CD14-positive monocyte (primary cell): ENCODE measurements at regions not wholly inside any gene's neighbourhood (a gene's known extent, or its start where the extent isn't known, plus 50 kb on each side); places are given as distances from the start of the nearest gene placed in this dataset.

ENCODE experiments used
- DNase-seq, 3 donors: peaks; one replicate each; pipeline ENCODE4 v3.0.0-alpha.2; 2011 to 2022
- H2AFZ ChIP-seq: 2 replicates; pipeline ENCODE4 v1.6.0; 2012; ENCODE audit warnings: mild to moderate bottlenecking, low read depth, low read length, inconsistent platforms; ENCODE audit not compliant: insufficient read depth, poor library complexity, severe bottlenecking
- H3K27ac ChIP-seq, 2 donors: 1 replicate in 1 of 2; 2 replicates in 1 of 2; pipeline ENCODE4 v1.5.1; 2012 to 2013; ENCODE audit warnings: low read length in 2 of 2, control low read depth in 1 of 2, inconsistent platforms in 1 of 2, low read depth in 1 of 2, mild to moderate bottlenecking in 1 of 2
- H3K27me3 ChIP-seq, 2 donors: one replicate each; pipeline versions ENCODE4 v1.6.0 to v1.6.1; 2011 to 2013; ENCODE audit warnings: low read length in 2 of 2; ENCODE audit not compliant: control insufficient read depth in 2 of 2, insufficient read depth in 2 of 2
- H3K36me3 ChIP-seq, 2 donors: replicated peaks in 1 of 2; 1 replicate in 1 of 2; 2 replicates in 1 of 2; pipeline versions ENCODE4 v1.5.1 to v1.6.1; 2012 to 2013; ENCODE audit warnings: low read length in 2 of 2, control low read depth in 1 of 2, inconsistent platforms in 1 of 2, mild to moderate bottlenecking in 1 of 2; ENCODE audit not compliant: insufficient read depth in 2 of 2, control insufficient read depth in 1 of 2
- H3K4me1 ChIP-seq, 2 donors: 1 replicate in 1 of 2; 2 replicates in 1 of 2; pipeline versions ENCODE4 v1.5.1 to v1.6.1; 2012 to 2013; ENCODE audit warnings: low read length in 2 of 2, control low read depth in 1 of 2, inconsistent platforms in 1 of 2, mild to moderate bottlenecking in 1 of 2, moderate library complexity in 1 of 2; ENCODE audit not compliant: insufficient read depth in 2 of 2, control insufficient read depth in 1 of 2
- H3K4me2 ChIP-seq: replicated peaks from 2 replicates; pipeline ENCODE3; 2012; ENCODE audit warnings: low read length, moderate library complexity, mild to moderate bottlenecking; ENCODE audit not compliant: poor library complexity, severe bottlenecking; ENCODE audit errors: extremely low read depth
- H3K4me3 ChIP-seq, 3 experiments: fragments of 200-600 bp in 1 of 3; sonication (generic) in 1 of 3; replicated peaks in 1 of 3; 1 replicate in 2 of 3; 2 replicates in 1 of 3; pipeline ENCODE4 v1.5.1; 2011 to 2013; ENCODE audit warnings: low read length in 3 of 3, mild to moderate bottlenecking in 3 of 3, control low read depth in 2 of 3, low read depth in 2 of 3, inconsistent platforms in 1 of 3, moderate library complexity in 1 of 3
- H3K79me2 ChIP-seq: 2 replicates; pipeline ENCODE4 v1.6.0; 2012; ENCODE audit warnings: mild to moderate bottlenecking, control low read depth, inconsistent platforms, low read length, moderate library complexity; ENCODE audit not compliant: insufficient read depth
- H3K9ac ChIP-seq: 2 replicates; pipeline ENCODE4 v1.6.0; 2017; ENCODE audit warnings: low read length, mild to moderate bottlenecking; ENCODE audit not compliant: insufficient read depth, poor library complexity, severe bottlenecking
- H3K9me3 ChIP-seq, 2 donors: replicated peaks in 1 of 2; 1 replicate in 1 of 2; 2 replicates in 1 of 2; pipeline versions ENCODE4 v1.5.1 to v1.6.1; 2012 to 2013; ENCODE audit warnings: low read length in 2 of 2, control low read depth in 1 of 2; ENCODE audit not compliant: control insufficient read depth in 1 of 2, insufficient read depth in 1 of 2
- H4K20me1 ChIP-seq: 2 replicates; pipeline ENCODE4 v1.6.0; 2012; ENCODE audit warnings: mild to moderate bottlenecking, low read length, control low read depth, moderate library complexity; ENCODE audit not compliant: insufficient read depth
- H3K27ac Mint-ChIP-seq, 7 donors: one replicate each; pipeline ENCODE4 v1.8.0; 2020; ENCODE audit warnings: mild to moderate bottlenecking in 7 of 7, mixed read lengths in 7 of 7, moderate library complexity in 6 of 7, inconsistent platforms in 2 of 7
- H3K27me3 Mint-ChIP-seq, 3 donors: one replicate each; pipeline ENCODE4 v1.8.0; 2021 to 2022; ENCODE audit warnings: low read depth in 3 of 3, mild to moderate bottlenecking in 3 of 3, mixed read lengths in 3 of 3, moderate library complexity in 3 of 3, inconsistent platforms in 1 of 3
- H3K36me3 Mint-ChIP-seq, 2 donors: one replicate each; pipeline ENCODE4 v1.8.0; 2020; ENCODE audit warnings: mixed read lengths in 2 of 2, inconsistent platforms in 1 of 2, mild to moderate bottlenecking in 1 of 2
- H3K4me1 Mint-ChIP-seq: one replicate; pipeline ENCODE4 v1.8.0; 2020; ENCODE audit warnings: mild to moderate bottlenecking, mixed read lengths
- H3K4me3 Mint-ChIP-seq, 2 donors: one replicate each; pipeline ENCODE4 v1.8.0; 2020; ENCODE audit warnings: mild to moderate bottlenecking in 2 of 2, mixed read lengths in 2 of 2, moderate library complexity in 1 of 2
- H3K9me3 Mint-ChIP-seq, 7 donors: one replicate each; pipeline ENCODE4 v1.8.0; 2020 to 2022; ENCODE audit warnings: mixed read lengths in 7 of 7, mild to moderate bottlenecking in 6 of 7, moderate library complexity in 6 of 7, inconsistent platforms in 2 of 7
- CTCF ChIP-seq: fragments of 200-600 bp; IDR thresholded peaks from one replicate; pipeline ENCODE4 v1.8.0; 2022; ENCODE audit warnings: antibody characterized with exemption, mild to moderate bottlenecking
- WGBS: methylation state at CpG from one replicate; pipeline ENCODE4 v1.1.5; 2013; ENCODE audit warnings: missing lambda C conversion rate; ENCODE audit not compliant: insufficient coverage; 5-methylcytosine and 5-hydroxymethylcytosine counted together
- intact Hi-C, 2 donors: fragments of 100-400 bp; cut with micrococcal nuclease; formaldehyde crosslinking; loops; one replicate each; pipeline versions ENCODE4 v1.15.0 to v1.15.1; 2023

GRCh38 chr20:23148731-23149570 is 62.8 kb upstream of the CD93 start:
- no peak overlapping the region for H3K4me3 ChIP-seq
- peak overlapping the region; percentile 99 to 100 for H3K27ac ChIP-seq
- H3K4me2 ChIP-seq: peak overlapping the region; percentile 16

More at GRCh38 chr20:23148731-23149570, 62.8 kb upstream of the CD93 start:
- Histone ChIP-seq H3K9me3 (no peaks in the 10 kb centered on the region), H3K27me3 (no peaks in the 10 kb centered on the region), H3K9ac (peak overlapping the region; percentile 82), H3K4me1 (peaks cover 96 to 100% of the 10 kb centered on the region in 2 donors), H4K20me1 (no peaks in the 10 kb centered on the region), H3K36me3 (no peaks in the 10 kb centered on the region), H3K79me2 (peaks cover 3% of the 10 kb centered on the region), H2AFZ (no peak overlapping the region)
- H3K9me3 Mint-ChIP-seq: no peaks in the 10 kb centered on the region
- H3K27me3 Mint-ChIP-seq: peaks cover 0 to 3% (median 3%) of the 10 kb centered on the region in 3 donors
- TF ChIP-seq CTCF: no peak
- no peak for DNase-seq
- peaks cover 24 to 25% of the 10 kb centered on the region in 2 donors for H3K36me3 Mint-ChIP-seq
- H3K27ac Mint-ChIP-seq: peak overlapping the region; percentile 99 to 100 (median 100)
- peak overlapping the region; percentile 76 to 82 for H3K4me3 Mint-ChIP-seq
- 89% methylated on average over 3 of the region's 10 CpGs for WGBS
- intact Hi-C loops: loop anchor here in 1 of 2 donors (1.0 to 5.0 kb wide), 3 partner anchors 7 to 62 kb away; partner anchors contain the start of gene CD93
- peaks cover 98% of the 10 kb centered on the region for H3K4me1 Mint-ChIP-seq
